BE2C (cell line): ENCODE measurements at regions not wholly inside any gene's neighbourhood (a gene's known extent, or its start where the extent isn't known, plus 50 kb on each side); places are given as distances from the start of the nearest gene placed in this dataset.
A peak's percentile ranks its signal among the peaks of the same experiment; 100 is the strongest.

Experiments used
- DNase-seq: peaks from one replicate; pipeline ENCODE4 v3.0.0-alpha.2; 2020
- H3K27me3 ChIP-seq: fragments of 250-450 bp; sonication (Bioruptor Pico); 2 replicates; pipeline ENCODE4 v1.5.1; 2020; ENCODE audit warnings: mild to moderate bottlenecking
- H3K36me3 ChIP-seq: fragments of 250-450 bp; sonication (Bioruptor Pico); 2 replicates; pipeline ENCODE4 v1.5.1; 2020; ENCODE audit warnings: mild to moderate bottlenecking
- H3K4me1 ChIP-seq: fragments of 250-450 bp; sonication (Bioruptor Pico); 2 replicates; pipeline ENCODE4 v1.5.1; 2020
- H3K4me3 ChIP-seq: 2 replicates; pipeline ENCODE4 v1.5.1; 2011; ENCODE audit warnings: low read depth, low read length
- H3K9me3 ChIP-seq: fragments of 250-450 bp; sonication (Bioruptor Pico); 2 replicates; pipeline ENCODE4 v1.5.1; 2020
- CTCF ChIP-seq: IDR thresholded peaks from 2 replicates; pipeline ENCODE4 v1.5.1; 2012; ENCODE audit warnings: mild to moderate bottlenecking, low read depth, low read length

- Histone ChIP-seq H3K9me3 (no peaks in the 10 kb centered on the region), H3K36me3 (no peaks in the 10 kb centered on the region), H3K4me3 (no peak overlapping the region), H3K4me1 (no peaks in the 10 kb centered on the region), H3K27me3 (peaks cover 8% of the 10 kb centered on the region; the same call in 1 of the 2 replicates)
- peak; percentile 91 for TF ChIP-seq CTCF
- peak; percentile 78 for DNase-seq
Measured at GRCh38 chr6:166106076-166106686, 61.5 kb downstream of the TBXT start.

- Histone ChIP-seq H3K36me3 (no peaks in the 10 kb centered on the region), H3K4me3 (no peak overlapping the region), H3K27me3 (peaks cover 8% of the 10 kb centered on the region; the same call in 1 of the 2 replicates), H3K4me1 (no peaks in the 10 kb centered on the region), H3K9me3 (no peaks in the 10 kb centered on the region)
- no peak for TF ChIP-seq CTCF
- no peak for DNase-seq
Measured at GRCh38 chr6:166105341-166106075, 62.1 kb downstream of the TBXT start.

- H3K9me3 ChIP-seq, result no peaks in the 10 kb centered on the region
- H3K4me3 ChIP-seq, result no peak overlapping the region
- no peaks in the 10 kb centered on the region for H3K4me1 ChIP-seq
Measured at GRCh38 chr6:166104872-166105271, 62.8 kb downstream of the TBXT start.

GRCh38 chr6:166104107-166104506, 63.5 kb downstream of the TBXT start:
- no peak overlapping the region for H3K4me3 ChIP-seq
- TF ChIP-seq CTCF, result no peak
- H3K9me3 ChIP-seq, result no peaks in the 10 kb centered on the region
- no peaks in the 10 kb centered on the region for H3K36me3 ChIP-seq
- no peak for DNase-seq
- no peaks in the 10 kb centered on the region for H3K27me3 ChIP-seq
- H3K4me1 ChIP-seq, result no peaks in the 10 kb centered on the region

More at GRCh38 chr6:166104872-166105271, 62.8 kb downstream of the TBXT start:
- H3K36me3 ChIP-seq, result no peaks in the 10 kb centered on the region
- H3K27me3 ChIP-seq, result peaks cover 2% of the 10 kb centered on the region; the same call in 1 of the 2 replicates
- no peak for DNase-seq
- no peak for TF ChIP-seq CTCF

GRCh38 chr6:166101819-166102419, 65.7 kb downstream of the TBXT start:
- H3K4me1 ChIP-seq, result no peaks in the 10 kb centered on the region
- no peak overlapping the region for H3K4me3 ChIP-seq
- DNase-seq, result no peak
- H3K9me3 ChIP-seq, result no peaks in the 10 kb centered on the region
- no peaks in the 10 kb centered on the region for H3K27me3 ChIP-seq
- TF ChIP-seq CTCF, result no peak
- no peaks in the 10 kb centered on the region for H3K36me3 ChIP-seq
